H1 (cell line): ENCODE measurements at regions not wholly inside any gene's neighbourhood (a gene's known extent, or its start where the extent isn't known, plus 50 kb on each side); places are given as distances from the start of the nearest gene placed in this dataset.

Source experiments
- CTCF ChIA-PET: fragments of 300-600 bp; sonication (Branson Sonifier 250); formaldehyde crosslinking; loops from one replicate; lab custom pipeline; 2021; ENCODE audit not compliant: partially characterized antibody; lab: Charles Lee
- POLR2A ChIA-PET: fragments of 300-600 bp; sonication (Branson Sonifier 250); formaldehyde crosslinking; loops from one replicate; lab custom pipeline; 2021; ENCODE audit warnings: inconsistent platforms; ENCODE audit not compliant: partially characterized antibody; lab: Charles Lee
- DNase-seq, 2 experiments: peaks; one replicate each; pipeline versions ENCODE4 v3.0.0 to v3.0.0-alpha.2; 2010 to 2022; ENCODE audit warnings: low spot score in 2 of 2, low read depth in 1 of 2, mixed read lengths in 1 of 2
- FAIRE-seq: peaks from 2 replicates; lab custom pipeline; 2011; peaks lifted over from hg19 to GRCh38; lab: Jason Lieb, UNC
- H2AFZ ChIP-seq: 2 replicates; pipeline ENCODE4 v1.8.1; 2012; ENCODE audit warnings: low read length, inconsistent platforms
- H2AK5ac ChIP-seq: 2 replicates; pipeline ENCODE4 v1.6.1; 2013; ENCODE audit warnings: low read depth, low read length
- H2BK120ac ChIP-seq: replicated peaks from 2 replicates; pipeline ENCODE3; 2013; ENCODE audit warnings: low read depth, low read length, inconsistent platforms
- H2BK12ac ChIP-seq: 2 replicates; pipeline ENCODE4 v1.6.1; 2013; ENCODE audit warnings: low read depth, low read length
- H2BK15ac ChIP-seq: 2 replicates; pipeline ENCODE4 v1.6.1; 2013; ENCODE audit warnings: low read length
- H2BK20ac ChIP-seq: 2 replicates; pipeline ENCODE4 v1.6.1; 2013; ENCODE audit warnings: low read length
- H2BK5ac ChIP-seq: 2 replicates; pipeline ENCODE4 v1.6.1; 2013; ENCODE audit warnings: low read depth, low read length
- H3K14ac ChIP-seq: 2 replicates; pipeline ENCODE4 v1.6.1; 2013; ENCODE audit warnings: inconsistent platforms; ENCODE audit not compliant: insufficient read length
- H3K18ac ChIP-seq: 2 replicates; pipeline ENCODE4 v1.6.1; 2013; ENCODE audit warnings: low read length; ENCODE audit errors: extremely low read depth
- H3K23ac ChIP-seq: 2 replicates; pipeline ENCODE4 v1.6.1; 2013; ENCODE audit warnings: inconsistent platforms; ENCODE audit not compliant: insufficient read length
- H3K23me2 ChIP-seq: 2 replicates; pipeline ENCODE4 v1.6.1; 2013; ENCODE audit warnings: low read depth, low read length
- H3K27ac ChIP-seq: 2 replicates; pipeline ENCODE4 v1.6.1; 2011; ENCODE audit warnings: low read depth, low read length, inconsistent platforms
- H3K27me3 ChIP-seq, 4 experiments: replicated peaks in 1 of 4; 1 replicate in 1 of 4; 2 replicates in 3 of 4; pipeline versions ENCODE4 v1.6.1 to v1.8.1; 2011 to 2013; ENCODE audit warnings: low read length in 3 of 4, mild to moderate bottlenecking in 3 of 4, inconsistent platforms in 2 of 4, mixed read lengths in 2 of 4, moderate library complexity in 1 of 4; ENCODE audit not compliant: control insufficient read depth in 3 of 4, insufficient read depth in 3 of 4; ENCODE audit errors: extremely low read depth in 1 of 4
- H3K36me3 ChIP-seq, 4 experiments: 2 replicates each; pipeline versions ENCODE4 v1.6.1 to v1.8.1; 2011 to 2013; ENCODE audit warnings: mild to moderate bottlenecking in 4 of 4, low read length in 3 of 4, moderate library complexity in 2 of 4, control low read depth in 1 of 4, inconsistent platforms in 1 of 4; ENCODE audit not compliant: insufficient read depth in 4 of 4, control insufficient read depth in 2 of 4
- H3K4ac ChIP-seq: replicated peaks from 2 replicates; pipeline ENCODE3; 2013; ENCODE audit warnings: low read length, low read depth, mixed read lengths, inconsistent platforms; ENCODE audit not compliant: insufficient read length
- H3K4me1 ChIP-seq, 4 experiments: replicated peaks in 1 of 4; 1 replicate in 1 of 4; 2 replicates in 3 of 4; pipeline versions ENCODE4 v1.6.1 to v1.8.1; 2011 to 2013; ENCODE audit warnings: low read length in 3 of 4, inconsistent platforms in 2 of 4, mixed read lengths in 1 of 4; ENCODE audit not compliant: insufficient read depth in 4 of 4, control insufficient read depth in 3 of 4
- H3K4me2 ChIP-seq, 2 experiments: 2 replicates each; pipeline versions ENCODE4 v1.6.1 to v1.8.1; 2011 to 2013; ENCODE audit warnings: low read depth in 2 of 2, low read length in 2 of 2, control low read depth in 1 of 2, inconsistent platforms in 1 of 2, mild to moderate bottlenecking in 1 of 2; ENCODE audit not compliant: insufficient read depth in 1 of 2
- H3K4me3 ChIP-seq, 4 experiments: fragments of 200-600, 300-600 bp in 1 of 4; sonication (generic), shearing (Covaris generic), sonication (Bioruptor Twin) in 1 of 4; 2 replicates each; pipeline versions ENCODE4 v1.5.1 to v1.8.1; 2011 to 2016; ENCODE audit warnings: low read length in 4 of 4, low read depth in 3 of 4, control low read depth in 2 of 4, inconsistent platforms in 2 of 4, mild to moderate bottlenecking in 2 of 4, mixed read lengths in 1 of 4, moderate library complexity in 1 of 4; ENCODE audit not compliant: insufficient read depth in 2 of 4; ENCODE audit errors: extremely low read depth in 1 of 4
- H3K56ac ChIP-seq: replicated peaks from 2 replicates; pipeline ENCODE3; 2013; ENCODE audit warnings: low read depth, mild to moderate bottlenecking, mixed read lengths, low read length, inconsistent platforms; ENCODE audit not compliant: insufficient read length
- H3K79me1 ChIP-seq: 2 replicates; pipeline ENCODE4 v1.6.1; 2013; ENCODE audit warnings: low read depth, low read length, control low read depth
- H3K79me2 ChIP-seq, 2 experiments: 2 replicates each; pipeline versions ENCODE4 v1.6.1 to v1.8.1; 2012 to 2013; ENCODE audit warnings: low read length in 2 of 2, mild to moderate bottlenecking in 2 of 2, inconsistent platforms in 1 of 2; ENCODE audit not compliant: insufficient read depth in 2 of 2, control insufficient read depth in 1 of 2
- H3K9ac ChIP-seq, 4 experiments: replicated peaks in 1 of 4; 1 replicate in 1 of 4; 2 replicates in 3 of 4; pipeline versions ENCODE4 v1.6.1 to v1.8.1; 2011 to 2013; ENCODE audit warnings: low read depth in 3 of 4, low read length in 3 of 4, control low read depth in 2 of 4, mild to moderate bottlenecking in 2 of 4, moderate library complexity in 2 of 4, inconsistent platforms in 1 of 4; ENCODE audit errors: extremely low read depth in 1 of 4
- H3K9me3 ChIP-seq, 2 experiments: 2 replicates each; pipeline versions ENCODE4 v1.6.1 to v1.8.1; 2012 to 2013; ENCODE audit warnings: mild to moderate bottlenecking in 2 of 2, moderate library complexity in 2 of 2, control low read depth in 1 of 2, inconsistent platforms in 1 of 2, low read depth in 1 of 2, low read length in 1 of 2, mixed read lengths in 1 of 2; ENCODE audit not compliant: insufficient read depth in 2 of 2
- H4K20me1 ChIP-seq, 2 experiments: replicated peaks in 1 of 2; 2 replicates each; pipeline versions ENCODE3 to v1.8.1; 2011 to 2013; ENCODE audit warnings: inconsistent platforms in 2 of 2, low read length in 2 of 2, mild to moderate bottlenecking in 1 of 2; ENCODE audit not compliant: insufficient read depth in 2 of 2, control insufficient read depth in 1 of 2
- H4K5ac ChIP-seq: 2 replicates; pipeline ENCODE4 v1.6.1; 2013; ENCODE audit warnings: low read length, low read depth, mixed read lengths, inconsistent platforms; ENCODE audit not compliant: insufficient read length
- H4K8ac ChIP-seq: 2 replicates; pipeline ENCODE4 v1.8.0; 2013; ENCODE audit warnings: mild to moderate bottlenecking, moderate library complexity, low read length, inconsistent platforms; ENCODE audit not compliant: insufficient read depth; ENCODE audit errors: extremely low read depth
- H4K91ac ChIP-seq: replicated peaks from 2 replicates; pipeline ENCODE3; 2013; ENCODE audit warnings: low read length, mixed read lengths, inconsistent platforms; ENCODE audit not compliant: insufficient read length
- BRCA1 ChIP-seq: IDR thresholded peaks from 2 replicates; pipeline ENCODE4 v1.6.1; 2012; ENCODE audit warnings: low read depth, low read length, improper control_type of control experiment
- CBX8 ChIP-seq: fragments of 300-800, 300-1000 bp; sonication (generic); IDR thresholded peaks from 2 replicates; pipeline ENCODE4 v1.7.1; 2016; ENCODE audit warnings: low read depth, low read length, borderline replicate concordance
- CEBPB ChIP-seq: IDR thresholded peaks from 2 replicates; pipeline ENCODE4 v1.6.1; 2012; ENCODE audit warnings: low read depth, low read length
- CREB1 ChIP-seq: IDR thresholded peaks from 2 replicates; pipeline ENCODE4 v1.6.1; 2012; ENCODE audit warnings: inconsistent platforms
- HDAC2 ChIP-seq, 2 experiments: fragments of 300-600 bp in 1 of 2; sonication (generic) in 1 of 2; IDR thresholded peaks; 2 replicates each; pipeline ENCODE4 v1.6.1; 2011 to 2012; ENCODE audit warnings: low read depth in 2 of 2, low read length in 2 of 2, mild to moderate bottlenecking in 2 of 2, moderate library complexity in 2 of 2, borderline replicate concordance in 1 of 2, inconsistent platforms in 1 of 2
- KDM5A ChIP-seq: fragments of 200-600 bp; IDR thresholded peaks from 2 replicates; pipeline ENCODE4 v1.7.1; 2012; ENCODE audit warnings: mild to moderate bottlenecking, low read length, inconsistent platforms, mixed read lengths
- POLR2A ChIP-seq, 2 experiments: IDR thresholded peaks; 1 replicate in 1 of 2; 2 replicates in 1 of 2; pipeline ENCODE4 v1.6.1; 2011; ENCODE audit warnings: low read depth in 2 of 2, low read length in 2 of 2, mild to moderate bottlenecking in 2 of 2; ENCODE audit errors: control extremely low read depth in 1 of 2
- SIN3A ChIP-seq, 2 experiments: IDR thresholded peaks in 1 of 2; conservative IDR thresholded peaks in 1 of 2; 2 replicates each; pipeline ENCODE4 v1.6.1; 2011 to 2012; ENCODE audit warnings: low read length in 2 of 2, improper control_type of control experiment in 1 of 2, low read depth in 1 of 2, mild to moderate bottlenecking in 1 of 2
- SUZ12 ChIP-seq: fragments of 200-600 bp; sonication (generic); IDR thresholded peaks from 2 replicates; pipeline ENCODE4 v1.6.1; 2012; ENCODE audit warnings: mild to moderate bottlenecking, inconsistent platforms, low read length, moderate library complexity, mixed read lengths
- TAF1 ChIP-seq: IDR thresholded peaks from 2 replicates; pipeline ENCODE4 v1.6.1; 2011; ENCODE audit warnings: mild to moderate bottlenecking, low read depth, low read length
- USF2 ChIP-seq: IDR thresholded peaks from 2 replicates; pipeline ENCODE4 v1.6.1; 2011; ENCODE audit warnings: low read length, improper control_type of control experiment
- ZNF274 ChIP-seq: IDR thresholded peaks from 2 replicates; pipeline ENCODE4 v1.7.0; 2012; ENCODE audit warnings: low read length, borderline replicate concordance; ENCODE audit errors: extremely low read depth

GRCh38 chr3:137116619-137117018 is 158.8 kb downstream of the IL20RB start:
- Histone ChIP-seq H3K27ac (no peak overlapping the region), H3K14ac (no peak overlapping the region), H4K20me1 (no peaks in the 10 kb centered on the region), H3K4me2 (no peak overlapping the region), H3K4ac (no peak overlapping the region), H3K9me3 (no peaks in the 10 kb centered on the region; a peak in 1 of 4 replicates), H3K18ac (no peak overlapping the region), H3K36me3 (no peaks in the 10 kb centered on the region; a peak in 1 of 8 replicates), H2BK20ac (no peak overlapping the region), H2AFZ (no peak overlapping the region; the same call in 1 of the 2 replicates), H3K56ac (no peak overlapping the region), H3K79me1 (no peaks in the 10 kb centered on the region), H3K23ac (no peak overlapping the region), H4K91ac (no peak overlapping the region), H3K4me3 (no peak overlapping the region), H3K23me2 (no peaks in the 10 kb centered on the region), H4K8ac (no peak overlapping the region), H2AK5ac (no peak overlapping the region), H2BK12ac (no peak overlapping the region), H2BK120ac (no peak overlapping the region), H2BK15ac (no peak overlapping the region), H3K79me2 (no peaks in the 10 kb centered on the region), H3K9ac (no peak overlapping the region), H4K5ac (no peak overlapping the region), H3K4me1 (no peaks in the 10 kb centered on the region), H2BK5ac (no peak overlapping the region), H3K27me3 (peaks cover 0 to 3% (median 0%) of the 10 kb centered on the region in 4 experiments; a peak in 1 of 7 replicates)
- FAIRE-seq: no peak
- POLR2A ChIA-PET: no interaction called here
- no peak for DNase-seq
- CTCF ChIA-PET: interaction anchor here (2.1 kb wide), 1 partner anchor 11 kb away, joined by 11 read pairs; no protein-coding TSS in a partner anchor
- TF ChIP-seq CREB1 (no peak), SIN3A (conservative IDR thresholded peaks at IDR 0.05 in 1 of 2, IDR thresholded peaks at IDR 0.05 in 1 of 2; ENCODE audit: low read depth in 1 of 2, low read length in 2 of 2) (no peak), USF2 (no peak), BRCA1 (no peak), POLR2A (IDR thresholded peaks at IDR 0.05; ENCODE audit: control extremely low read depth in 1 of 2, low read depth in 2 of 2, low read length in 2 of 2) (no peak), HDAC2 (IDR thresholded peaks at IDR 0.05; ENCODE audit: borderline replicate concordance in 1 of 2, low read depth in 2 of 2, low read length in 2 of 2) (no peak), SUZ12 (no peak), CBX8 (no peak), CEBPB (no peak), TAF1 (no peak), ZNF274 (no peak), KDM5A (no peak)
